ENCODE measurements at regions not wholly inside any gene's neighbourhood (a gene's known extent, or its start where the extent isn't known, plus 50 kb on each side); places are given as distances from the start of the nearest gene placed in this dataset.
"Not testable (repeated sequence)": the region's sequence is repeated elsewhere in the genome, so short reads cannot be mapped to it uniquely, and the experiment has no call there.

DNA sequence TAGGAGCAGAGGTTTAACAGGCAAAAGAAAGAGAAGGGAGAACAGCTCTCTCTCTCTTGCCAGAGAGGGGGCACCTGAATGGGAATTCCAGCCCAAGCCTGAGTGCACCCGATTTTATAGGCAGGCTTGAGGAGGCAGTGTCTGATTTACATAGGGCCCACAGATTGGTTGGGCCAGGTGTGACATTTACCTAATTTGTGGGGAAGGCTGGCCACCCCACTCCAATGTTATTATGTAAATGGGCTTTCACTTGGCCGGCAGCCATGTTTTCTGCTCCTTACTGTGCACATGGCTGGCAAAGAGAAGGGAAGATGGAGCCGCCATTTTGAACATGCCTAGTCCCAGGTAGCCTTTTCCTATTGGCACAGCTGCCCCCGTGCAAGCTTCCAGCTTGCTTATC lies 735.5 kb upstream of the AUTS2 start:
- ATAC-seq (ENCODE audit: low read depth), result no peak
- DNase-seq (ENCODE audit: low spot score in 2 of 2), result no peak
- Mint-ChIP-seq H3K9me3 (no peaks in the 10 kb centered on the region), H3K4me1 (no peaks in the 10 kb centered on the region), H3K4me3 (no peak overlapping the region), H3K27ac (no peak overlapping the region), H3K27me3 (no peaks in the 10 kb centered on the region), H3K36me3 (no peaks in the 10 kb centered on the region)

DNA sequence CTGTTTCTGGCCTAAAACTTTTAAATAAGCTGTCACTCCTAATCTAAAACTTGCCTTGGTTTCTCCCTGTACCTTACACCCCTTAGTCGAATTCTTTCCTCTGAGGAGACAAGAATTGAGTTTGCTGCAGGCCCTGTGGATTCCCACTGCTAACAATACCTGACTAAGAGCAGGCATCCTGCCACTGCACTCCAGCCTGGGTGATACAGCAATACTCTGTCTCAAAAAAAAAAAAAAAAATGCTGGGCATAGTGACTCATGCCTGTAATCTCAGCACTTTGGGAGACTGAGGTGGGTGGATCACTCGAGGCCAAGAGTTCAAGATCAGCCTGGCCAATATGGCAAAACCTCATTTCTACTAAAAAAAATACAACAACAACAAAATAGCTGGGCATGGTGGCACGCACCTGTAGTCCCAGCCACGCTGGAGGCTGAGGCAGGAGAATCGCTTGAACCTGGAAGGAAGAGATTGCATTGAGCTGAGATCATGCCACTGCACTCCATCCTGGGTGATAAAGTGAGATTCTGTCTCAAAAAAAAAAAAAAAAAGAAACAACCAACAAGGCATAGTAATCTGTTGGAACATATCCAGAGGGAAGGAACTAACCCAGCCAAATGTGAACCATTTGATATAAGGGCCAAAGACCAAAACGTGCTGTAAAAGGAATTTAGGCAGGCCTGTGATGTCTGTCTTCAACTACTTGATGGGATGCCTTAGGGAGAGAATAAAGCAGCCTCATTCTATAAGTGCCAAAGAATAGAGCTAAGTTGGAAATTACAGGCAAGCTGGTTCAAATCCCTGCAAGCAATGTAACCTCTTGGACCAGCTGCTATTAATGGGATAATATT lies 732.7 kb upstream of the AUTS2 start:
- DNase-seq (ENCODE audit: low spot score in 2 of 2), result no peak
- Mint-ChIP-seq H3K27ac (no peak overlapping the region), H3K9me3 (peaks cover 7% of the 10 kb centered on the region), H3K4me3 (no peak overlapping the region), H3K4me1 (no peaks in the 10 kb centered on the region), H3K27me3 (peaks cover 6% of the 10 kb centered on the region), H3K36me3 (no peaks in the 10 kb centered on the region)
- ATAC-seq (ENCODE audit: low read depth), result no peak

DNA sequence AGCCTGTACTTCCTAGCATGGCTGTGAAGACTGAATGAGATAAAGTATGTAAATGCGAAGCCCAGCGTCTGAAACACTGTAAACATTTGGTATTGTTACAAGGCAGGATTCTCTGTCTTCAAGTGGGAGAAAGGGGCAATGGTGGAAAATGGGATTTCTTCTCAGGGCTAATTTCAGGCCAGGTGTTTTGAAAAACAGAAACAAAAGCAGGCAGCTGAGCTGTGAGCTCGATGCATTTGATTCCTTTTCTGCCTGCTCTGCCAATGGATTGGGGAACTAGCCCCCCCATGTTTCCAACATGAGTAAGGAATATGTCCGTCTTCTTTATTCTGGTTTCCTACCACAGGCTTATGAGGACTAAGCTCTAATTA lies 732.1 kb upstream of the AUTS2 start:
- ATAC-seq (ENCODE audit: low read depth) (no peak), DNase-seq (ENCODE audit: low spot score in 2 of 2) (no peak)
- H3K36me3 Mint-ChIP-seq, result no peaks in the 10 kb centered on the region
- H3K27ac Mint-ChIP-seq, result no peak overlapping the region
- no peak overlapping the region for H3K4me3 Mint-ChIP-seq
- peaks cover 6% of the 10 kb centered on the region for H3K27me3 Mint-ChIP-seq
- no peaks in the 10 kb centered on the region for H3K4me1 Mint-ChIP-seq
- H3K9me3 Mint-ChIP-seq, result peaks cover 7% of the 10 kb centered on the region

DNA sequence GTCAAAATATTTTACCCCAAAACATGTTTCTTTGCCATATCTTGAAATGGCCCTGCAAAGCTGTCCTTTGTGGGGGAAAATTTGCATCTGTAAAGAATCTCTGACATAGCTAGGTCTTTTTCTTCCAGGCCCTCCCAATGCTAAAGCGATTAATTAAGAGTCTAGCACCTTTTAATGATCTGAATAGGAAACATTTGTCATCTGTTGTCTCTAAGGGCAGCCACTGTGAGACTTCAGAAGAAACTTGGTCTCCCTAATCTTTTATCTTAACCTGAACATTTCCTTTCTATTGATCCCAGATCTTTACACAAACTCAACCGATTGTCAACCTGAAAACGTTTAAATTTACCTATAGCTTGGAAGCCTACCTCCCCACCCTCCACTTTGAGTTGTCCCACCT lies 731.6 kb upstream of the AUTS2 start:
- not testable (repeated sequence) for DNase-seq (ENCODE audit: low spot score in 2 of 2); H3K36me3 Mint-ChIP-seq; H3K9me3 Mint-ChIP-seq; H3K4me3 Mint-ChIP-seq; H3K27me3 Mint-ChIP-seq; ATAC-seq (ENCODE audit: low read depth); H3K4me1 Mint-ChIP-seq; H3K27ac Mint-ChIP-seq

DNA sequence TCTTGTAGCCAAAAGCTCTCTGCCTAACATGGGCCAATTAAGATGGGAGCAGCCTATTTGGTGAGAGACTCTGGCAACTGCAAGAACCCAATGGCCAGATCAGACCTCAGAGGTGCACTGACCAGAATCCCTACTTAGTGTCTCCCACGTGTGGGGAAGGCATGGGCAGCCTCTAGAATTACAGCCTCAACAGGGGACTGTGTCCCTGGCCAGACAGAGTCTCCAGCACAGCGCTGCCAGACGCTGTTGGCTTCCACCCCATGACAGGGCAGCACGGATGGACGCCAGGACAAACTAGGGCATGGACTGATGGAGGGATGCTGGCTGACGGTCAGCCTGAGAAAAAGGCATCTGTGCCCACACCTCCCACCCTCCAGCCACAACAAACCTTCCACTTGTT lies 729.3 kb upstream of the AUTS2 start:
- DNase-seq (ENCODE audit: low spot score in 2 of 2) (no peak), ATAC-seq (ENCODE audit: low read depth) (no peak)
- no peaks in the 10 kb centered on the region for H3K36me3 Mint-ChIP-seq
- peaks cover 9% of the 10 kb centered on the region for H3K27me3 Mint-ChIP-seq
- no peak overlapping the region for H3K4me3 Mint-ChIP-seq
- no peaks in the 10 kb centered on the region for H3K4me1 Mint-ChIP-seq
- H3K9me3 Mint-ChIP-seq, result peaks cover 9% of the 10 kb centered on the region
- no peak overlapping the region for H3K27ac Mint-ChIP-seq

DNA sequence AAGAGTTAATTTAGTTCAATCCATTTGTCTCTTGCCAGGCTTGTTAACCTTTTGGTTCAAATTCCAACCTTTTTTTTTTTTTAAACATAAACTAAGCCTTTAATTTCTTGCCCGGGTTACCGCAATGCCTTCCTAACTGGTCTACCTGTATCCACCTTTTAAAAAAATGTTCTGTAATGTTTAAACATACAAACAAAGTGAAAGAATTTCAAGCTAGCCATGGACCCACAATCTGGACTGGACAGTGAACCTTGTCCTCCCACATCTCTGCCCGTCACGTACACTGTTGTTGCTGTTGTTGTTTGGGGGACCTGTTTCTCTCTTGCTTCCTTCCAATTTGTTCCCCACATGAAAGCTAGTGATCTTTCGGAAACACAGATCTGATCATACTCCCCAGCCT lies 724.7 kb upstream of the AUTS2 start:
- DNase-seq (ENCODE audit: low spot score in 2 of 2) (no peak), ATAC-seq (ENCODE audit: low read depth) (no peak)
- Mint-ChIP-seq H3K27ac (no peak overlapping the region), H3K4me3 (no peak overlapping the region), H3K4me1 (no peaks in the 10 kb centered on the region), H3K36me3 (no peaks in the 10 kb centered on the region), H3K27me3 (peaks cover 11% of the 10 kb centered on the region), H3K9me3 (peaks cover 9% of the 10 kb centered on the region)

DNA sequence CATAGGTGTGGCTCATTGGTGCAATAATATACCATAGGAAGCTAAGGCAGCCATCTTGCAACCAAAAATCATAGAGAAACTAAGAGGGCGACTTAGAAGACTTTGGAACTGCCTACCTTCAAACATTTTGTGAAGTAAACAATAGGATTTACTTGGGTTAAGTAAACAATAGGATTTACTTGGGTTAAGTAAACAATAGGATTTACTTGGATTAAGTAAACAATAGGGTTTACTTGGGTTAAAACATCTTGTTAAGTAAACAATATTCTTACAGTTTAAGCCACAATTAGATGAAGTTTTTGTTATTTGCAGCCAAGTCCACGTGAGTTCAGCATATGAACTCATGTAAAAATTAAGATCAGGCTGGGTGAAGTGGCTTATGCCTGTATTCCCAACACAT lies 722.4 kb upstream of the AUTS2 start:
- DNase-seq (ENCODE audit: low spot score in 2 of 2), result no peak
- no peaks in the 10 kb centered on the region for H3K36me3 Mint-ChIP-seq
- H3K27ac Mint-ChIP-seq, result no peak overlapping the region
- no peak for ATAC-seq (ENCODE audit: low read depth)
- H3K4me1 Mint-ChIP-seq, result no peaks in the 10 kb centered on the region
- peaks cover 1% of the 10 kb centered on the region for H3K9me3 Mint-ChIP-seq
- H3K27me3 Mint-ChIP-seq, result peaks cover 4% of the 10 kb centered on the region
- no peak overlapping the region for H3K4me3 Mint-ChIP-seq

DNA sequence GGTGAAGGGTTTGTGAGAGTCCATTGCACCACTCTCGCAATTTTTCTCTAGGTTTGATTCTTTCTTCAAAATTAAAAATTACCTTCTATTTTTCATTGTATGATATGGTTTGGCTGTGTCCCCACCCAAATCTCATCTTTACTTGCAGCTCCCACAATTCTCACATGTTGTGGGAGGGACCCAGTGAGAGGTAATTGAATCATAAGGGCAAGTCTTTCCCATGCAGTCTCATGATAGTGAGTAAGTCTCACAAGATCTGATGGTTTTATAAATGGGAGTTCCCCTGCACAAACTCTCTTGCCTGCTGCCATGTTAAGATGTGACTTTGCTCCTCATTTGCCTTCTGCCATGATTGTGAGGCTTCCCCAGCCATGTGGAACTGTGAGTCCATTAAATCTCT lies 711.2 kb upstream of the AUTS2 start:
- not testable (repeated sequence) for H3K4me1 Mint-ChIP-seq; H3K36me3 Mint-ChIP-seq; ATAC-seq (ENCODE audit: low read depth); H3K9me3 Mint-ChIP-seq; H3K4me3 Mint-ChIP-seq; H3K27me3 Mint-ChIP-seq; DNase-seq (ENCODE audit: low spot score in 2 of 2); H3K27ac Mint-ChIP-seq

DNA sequence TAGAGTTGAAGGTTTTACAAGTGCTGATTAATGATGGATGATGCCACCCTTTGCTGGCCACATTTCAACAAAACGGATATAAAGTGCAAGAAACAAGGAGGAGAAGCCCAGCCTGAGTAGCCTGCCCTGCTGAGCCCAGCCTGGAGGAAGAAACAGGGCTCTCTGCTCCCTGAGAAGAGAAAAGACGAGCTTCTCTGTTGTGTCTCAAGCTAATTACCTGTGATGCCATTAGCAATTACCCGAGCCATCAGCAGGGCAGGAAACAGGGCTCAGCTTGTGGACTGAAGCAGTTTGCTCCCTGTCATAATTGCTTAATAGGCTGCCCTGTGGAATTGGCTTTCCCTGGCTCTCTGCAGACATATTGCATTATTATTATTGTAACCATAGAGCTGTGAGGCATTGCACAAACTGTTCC lies 709.3 kb upstream of the AUTS2 start:
- H3K4me3 Mint-ChIP-seq, result no peak overlapping the region
- ATAC-seq (ENCODE audit: low read depth) (no peak), DNase-seq (ENCODE audit: low spot score in 2 of 2) (no peak)
- no peaks in the 10 kb centered on the region for H3K9me3 Mint-ChIP-seq
- no peaks in the 10 kb centered on the region for H3K27me3 Mint-ChIP-seq
- no peaks in the 10 kb centered on the region for H3K4me1 Mint-ChIP-seq
- no peak overlapping the region for H3K27ac Mint-ChIP-seq
- no peaks in the 10 kb centered on the region for H3K36me3 Mint-ChIP-seq

DNA sequence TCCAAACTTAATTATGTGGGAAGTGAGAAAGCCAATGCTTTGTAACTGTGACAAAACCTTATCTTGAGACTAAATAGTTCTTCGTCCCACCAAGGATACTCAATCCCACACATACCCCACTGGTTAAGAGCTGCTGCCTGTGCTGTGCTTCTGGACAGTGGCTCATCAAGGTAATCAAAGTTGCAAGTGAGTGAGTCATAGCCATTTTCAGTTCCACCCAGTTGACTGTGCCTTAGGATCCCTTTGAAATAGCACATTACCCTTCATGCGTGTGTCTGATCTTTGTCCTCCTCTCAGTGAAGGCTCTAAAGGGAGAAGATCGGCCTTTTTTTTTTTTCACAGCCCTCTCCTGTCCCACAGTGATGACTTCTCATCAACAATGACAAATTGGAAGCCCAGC lies 706.0 kb upstream of the AUTS2 start:
- H3K36me3 Mint-ChIP-seq, result no peaks in the 10 kb centered on the region
- H3K9me3 Mint-ChIP-seq, result no peaks in the 10 kb centered on the region
- H3K27me3 Mint-ChIP-seq, result peaks cover 3% of the 10 kb centered on the region
- no peak overlapping the region for H3K27ac Mint-ChIP-seq
- DNase-seq (ENCODE audit: low spot score in 2 of 2), result no peak
- H3K4me3 Mint-ChIP-seq, result no peak overlapping the region
- ATAC-seq (ENCODE audit: low read depth), result no peak
- H3K4me1 Mint-ChIP-seq, result no peaks in the 10 kb centered on the region

DNA sequence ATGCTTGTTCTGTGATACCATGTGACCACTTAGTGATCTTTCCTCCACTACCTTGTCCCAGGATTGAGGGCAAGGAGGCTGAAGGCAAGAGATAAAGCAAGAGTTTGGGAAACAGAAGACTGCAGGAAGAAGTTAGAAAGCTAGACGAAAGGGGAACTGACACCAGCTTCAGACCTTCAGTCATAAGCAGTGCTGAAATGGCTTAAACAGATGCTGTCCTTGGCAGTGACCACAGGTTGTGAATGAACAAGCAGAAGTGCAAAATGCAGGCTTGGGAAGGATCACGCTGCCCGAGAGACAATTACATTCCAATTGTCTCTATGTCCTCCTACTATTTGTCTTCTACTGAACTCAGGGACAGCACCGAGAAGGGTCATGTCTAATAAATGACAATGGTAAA lies 704.9 kb upstream of the AUTS2 start:
- Mint-ChIP-seq H3K36me3 (no peaks in the 10 kb centered on the region), H3K4me1 (no peaks in the 10 kb centered on the region), H3K4me3 (no peak overlapping the region), H3K27me3 (peaks cover 3% of the 10 kb centered on the region), H3K9me3 (no peaks in the 10 kb centered on the region), H3K27ac (no peak overlapping the region)
- no peak for ATAC-seq (ENCODE audit: low read depth)
- no peak for DNase-seq (ENCODE audit: low spot score in 2 of 2)

DNA sequence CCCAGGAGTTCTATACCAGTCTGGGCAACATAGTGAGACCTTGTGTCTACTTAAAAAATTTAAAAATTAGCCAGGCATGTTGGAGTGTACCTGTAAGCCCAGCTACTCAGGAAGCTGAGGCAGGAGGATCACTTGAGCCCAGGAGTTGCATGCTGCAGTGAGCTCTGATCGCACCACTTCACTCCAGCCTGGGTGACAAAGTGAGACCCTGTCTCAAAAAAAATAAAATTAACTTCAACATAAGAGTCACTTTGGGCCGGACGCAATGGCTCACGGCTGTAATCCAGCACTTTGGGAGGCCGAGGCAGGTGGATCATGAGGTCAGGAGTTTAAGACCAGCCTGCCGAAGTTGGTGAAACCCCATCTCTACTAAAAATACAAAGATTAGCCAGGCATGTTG lies 699.1 kb upstream of the AUTS2 start:
- ATAC-seq (ENCODE audit: low read depth); DNase-seq (ENCODE audit: low spot score in 2 of 2); H3K9me3 Mint-ChIP-seq: not testable (repeated sequence)

DNA sequence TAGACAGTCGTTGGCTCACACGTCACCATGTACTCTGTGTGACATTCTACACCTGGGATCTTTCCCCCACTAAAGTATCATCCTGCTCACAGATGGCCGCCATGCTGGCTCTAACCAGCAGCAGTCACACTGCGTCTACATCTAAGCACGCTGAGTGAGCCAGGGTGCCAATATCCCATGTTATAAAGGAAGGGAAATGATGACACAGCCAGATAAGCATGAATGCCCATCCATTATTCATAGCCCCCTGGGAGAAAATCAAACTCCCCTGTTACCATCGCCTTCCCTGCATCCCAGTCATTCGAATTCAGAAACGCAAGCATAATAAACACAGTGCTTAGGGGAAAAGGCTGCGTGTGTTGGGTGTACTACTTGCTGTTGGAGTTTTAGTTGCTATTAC lies 698.2 kb upstream of the AUTS2 start:
- Mint-ChIP-seq H3K4me3 (no peak overlapping the region), H3K27ac (no peak overlapping the region), H3K27me3 (no peaks in the 10 kb centered on the region), H3K9me3 (peaks cover 2% of the 10 kb centered on the region), H3K36me3 (no peaks in the 10 kb centered on the region), H3K4me1 (no peaks in the 10 kb centered on the region)
- ATAC-seq (ENCODE audit: low read depth) (no peak), DNase-seq (ENCODE audit: low spot score in 2 of 2) (no peak)

More for the DNA sequence above, 699.1 kb upstream of the AUTS2 start:
- not testable (repeated sequence) for H3K27ac Mint-ChIP-seq, H3K4me3 Mint-ChIP-seq, H3K36me3 Mint-ChIP-seq, H3K4me1 Mint-ChIP-seq, H3K27me3 Mint-ChIP-seq

DNA sequence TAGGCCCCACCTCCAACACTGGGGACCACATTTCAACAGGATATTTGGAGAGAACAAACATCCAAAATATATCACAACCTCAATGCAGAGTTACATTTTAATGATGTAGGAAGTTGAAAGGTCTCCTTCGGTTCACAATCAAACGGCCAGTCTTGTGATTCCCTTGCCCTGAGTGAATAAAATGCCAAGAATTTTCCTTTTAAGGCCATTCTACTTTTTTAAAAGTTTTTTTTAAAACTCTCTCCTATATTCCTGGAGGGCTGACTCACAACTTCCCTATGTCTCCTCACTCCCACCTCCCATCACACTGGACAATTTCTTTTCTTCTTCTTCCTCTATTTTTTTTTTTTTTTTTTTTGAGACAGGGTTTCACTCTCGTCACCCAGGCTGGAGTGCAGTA lies 693.6 kb upstream of the AUTS2 start:
- DNase-seq (ENCODE audit: low spot score in 2 of 2) (no peak), ATAC-seq (ENCODE audit: low read depth) (no peak)
- Mint-ChIP-seq H3K27ac (no peak overlapping the region), H3K9me3 (peaks cover 2% of the 10 kb centered on the region), H3K36me3 (no peaks in the 10 kb centered on the region), H3K4me1 (peaks cover 2% of the 10 kb centered on the region), H3K27me3 (peaks cover 3% of the 10 kb centered on the region), H3K4me3 (no peak overlapping the region)

DNA sequence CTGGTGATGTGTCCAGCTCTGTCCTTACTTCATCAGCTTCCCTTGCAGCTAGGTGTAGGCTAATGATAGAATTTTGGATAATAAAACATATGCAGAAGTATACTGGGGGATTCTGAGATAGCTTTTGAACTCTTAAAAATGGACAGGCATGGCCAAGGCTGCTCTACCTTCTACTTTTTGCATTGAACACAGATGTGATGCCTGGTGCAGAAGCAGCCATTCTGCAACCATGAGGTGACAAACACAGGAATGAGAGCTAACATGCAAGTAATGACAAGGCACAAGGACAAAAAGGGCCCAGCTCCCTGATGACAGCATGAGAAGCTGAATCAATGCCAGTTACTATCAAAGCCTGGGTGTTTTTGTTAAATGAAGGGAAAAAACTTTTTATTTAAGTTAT lies 686.5 kb upstream of the AUTS2 start:
- DNase-seq (ENCODE audit: low spot score in 2 of 2) (no peak), ATAC-seq (ENCODE audit: low read depth) (no peak)
- H3K4me3 Mint-ChIP-seq, result no peak overlapping the region
- H3K36me3 Mint-ChIP-seq, result no peaks in the 10 kb centered on the region
- H3K4me1 Mint-ChIP-seq, result no peaks in the 10 kb centered on the region
- peaks cover 6% of the 10 kb centered on the region for H3K9me3 Mint-ChIP-seq
- peaks cover 3% of the 10 kb centered on the region for H3K27me3 Mint-ChIP-seq
- H3K27ac Mint-ChIP-seq, result no peak overlapping the region

All from memory B cell (primary cell).